GM12878 (cell line): ENCODE measurements at regions not wholly inside any gene's neighbourhood (a gene's known extent, or its start where the extent isn't known, plus 50 kb on each side); places are given as distances from the start of the nearest gene placed in this dataset.

Source experiments
- ATAC-seq: fragments of 200-7000 bp; cut with Tn5 transposase; 3 replicates; pipeline ENCODE4 v1.9.1; 2020; ENCODE audit warnings: mild to moderate bottlenecking, moderate library complexity
- BruUV-seq: library from RNA; stranded (reverse); fragments of 400-500 nt; replicated peaks from 2 replicates; lab custom pipeline; 2021; lab: Mats Ljungman, UMichigan
- CTCF ChIA-PET: fragments of 300-600 bp; sonication (Branson Sonifier 250); formaldehyde crosslinking; extraction: SDS; loops from one replicate; lab custom pipeline; 2021; ENCODE audit warnings: inconsistent platforms; lab: Yijun Ruan, JAX
- POLR2A ChIA-PET: fragments of 350-600 bp; formaldehyde crosslinking; extraction: SDS; loops from one replicate; lab custom pipeline; 2021; ENCODE audit warnings: inconsistent platforms; lab: Charles Lee
- RAD21 ChIA-PET: fragments of 300-600 bp; sonication (Branson Sonifier 250); formaldehyde crosslinking; loops from one replicate; lab custom pipeline; 2023; ENCODE audit warnings: antibody characterized with exemption; ENCODE audit not compliant: unreplicated experiment; lab: Charles Lee
- SMC1A ChIA-PET: fragments of 300-600 bp; sonication (Branson Sonifier 250); formaldehyde crosslinking; loops from one replicate; lab custom pipeline; 2023; ENCODE audit not compliant: unreplicated experiment, uncharacterized antibody; lab: Charles Lee
- DNase-seq: peaks from one replicate; pipeline ENCODE4 v3.0.0-alpha.2; 2011; ENCODE audit warnings: low read depth, low spot score
- FAIRE-seq: peaks from 3 replicates; lab custom pipeline; 2011; peaks lifted over from hg19 to GRCh38; lab: Jason Lieb, UNC
- H2AFZ ChIP-seq: 2 replicates; pipeline ENCODE4 v1.6.0; 2011; ENCODE audit warnings: low read depth, low read length, control low read depth; ENCODE audit not compliant: control insufficient read depth
- H3K27ac ChIP-seq: 2 replicates; pipeline ENCODE4 v1.5.1; 2011; ENCODE audit warnings: control low read depth; ENCODE audit not compliant: control insufficient read depth, insufficient read depth
- H3K27me3 ChIP-seq, 2 experiments: replicated peaks in 1 of 2; 2 replicates each; pipeline versions ENCODE4 v1.6.0 to v1.6.1; 2011; ENCODE audit warnings: low read length in 1 of 2; ENCODE audit not compliant: control insufficient read depth in 2 of 2, insufficient read depth in 2 of 2
- H3K36me3 ChIP-seq, 2 experiments: 2 replicates each; pipeline ENCODE4 v1.5.1; 2011; ENCODE audit warnings: low read length in 1 of 2; ENCODE audit not compliant: control insufficient read depth in 2 of 2, insufficient read depth in 2 of 2
- H3K4me1 ChIP-seq: 2 replicates; pipeline ENCODE4 v1.6.1; 2011; ENCODE audit warnings: mild to moderate bottlenecking, low read length, moderate library complexity, mixed read lengths; ENCODE audit not compliant: control insufficient read depth, insufficient read depth
- H3K4me2 ChIP-seq: 2 replicates; pipeline ENCODE4 v1.6.0; 2011; ENCODE audit warnings: control low read depth; ENCODE audit not compliant: control insufficient read depth, insufficient read depth
- H3K4me3 ChIP-seq: fragments of 200-600 bp; sonication (generic); 2 replicates; pipeline ENCODE4 v1.5.1; 2016
- H3K79me2 ChIP-seq: 2 replicates; pipeline ENCODE4 v1.6.0; 2011; ENCODE audit warnings: low read length; ENCODE audit not compliant: control insufficient read depth, insufficient read depth
- H3K9ac ChIP-seq: 2 replicates; pipeline ENCODE4 v1.8.0; 2011; ENCODE audit warnings: low read length, control low read depth, mixed read lengths; ENCODE audit not compliant: control insufficient read depth, insufficient read depth
- H3K9me3 ChIP-seq: replicated peaks from 3 replicates; pipeline ENCODE4 v1.5.1; 2011; ENCODE audit warnings: mild to moderate bottlenecking, low read length; ENCODE audit not compliant: control insufficient read depth, insufficient read depth
- H4K20me1 ChIP-seq: 2 replicates; pipeline ENCODE4 v1.6.0; 2011; ENCODE audit not compliant: control insufficient read depth, insufficient read depth
- CBFB ChIP-seq: IDR thresholded peaks from 2 replicates; pipeline ENCODE4 v1.6.1; 2016; ENCODE audit warnings: antibody characterized with exemption, low read depth
- CTCF ChIP-seq, 3 experiments: IDR thresholded peaks in 2 of 3; conservative IDR thresholded peaks in 1 of 3; 2 replicates each; pipeline ENCODE4 v1.5.1; 2011; ENCODE audit warnings: low read depth in 3 of 3, low read length in 3 of 3, mild to moderate bottlenecking in 3 of 3, control low read depth in 2 of 3, moderate library complexity in 2 of 3, inconsistent platforms in 1 of 3, mixed read lengths in 1 of 3; ENCODE audit not compliant: control insufficient read depth in 2 of 3, insufficient read depth in 1 of 3; ENCODE audit errors: extremely low read depth in 1 of 3
- HDAC2 ChIP-seq: fragments of 200-600 bp; sonication (generic); IDR thresholded peaks from 2 replicates; pipeline ENCODE4 v1.6.1; 2017
- HDGF ChIP-seq: fragments of 450-650 bp; IDR thresholded peaks from 2 replicates; pipeline ENCODE4 v1.6.1; 2016; ENCODE audit warnings: antibody characterized with exemption
- IRF4 ChIP-seq: IDR thresholded peaks from 2 replicates; pipeline ENCODE4 v1.6.1; 2011; ENCODE audit warnings: low read depth, low read length
- RB1 ChIP-seq: fragments of 450-650 bp; formaldehyde crosslinking; IDR thresholded peaks from 2 replicates; pipeline ENCODE4 v1.6.1; 2017; ENCODE audit warnings: mild to moderate bottlenecking, borderline replicate concordance
- SMARCA5 ChIP-seq: fragments of 450-650 bp; IDR thresholded peaks from 2 replicates; pipeline ENCODE4 v1.6.1; 2017; ENCODE audit warnings: mild to moderate bottlenecking
- SREBF2 ChIP-seq: IDR thresholded peaks from 2 replicates; pipeline ENCODE4 v1.6.1; 2012; ENCODE audit warnings: mild to moderate bottlenecking, low read length
- WRNIP1 ChIP-seq: IDR thresholded peaks from 2 replicates; pipeline ENCODE4 v1.6.1; 2011; ENCODE audit warnings: low read depth, low read length, improper control_type of control experiment, borderline replicate concordance
- WGBS: methylation state at CpG from one replicate; pipeline ENCODE4 v1.1.6; 2016; ENCODE audit warnings: low lambda C conversion rate; ENCODE audit not compliant: insufficient replicate concordance, insufficient coverage; ENCODE audit errors: missing lambda C conversion rate; 5-methylcytosine and 5-hydroxymethylcytosine counted together
- in situ Hi-C: fragments of 300-500 bp; cut with MboI; formaldehyde crosslinking; loops from 9 replicates; pipeline ENCODE4 v1.14.3; 2018; ENCODE audit warnings: mixed read lengths
- intact Hi-C: fragments of 100-400 bp; cut with micrococcal nuclease; formaldehyde crosslinking; loops from one replicate; pipeline ENCODE4 v1.14.2; 2022; ENCODE audit not compliant: unreplicated experiment
- TF ChIP-seq, protein P1 (sequence below): fragments of 450-650 bp; IDR thresholded peaks from 2 replicates; pipeline ENCODE4 v1.6.1; 2017; ENCODE audit warnings: mild to moderate bottlenecking, moderate library complexity
- TF ChIP-seq, protein P2 (sequence below): IDR thresholded peaks from 2 replicates; pipeline ENCODE4 v1.6.1; 2011; ENCODE audit warnings: borderline replicate concordance, low read depth, mild to moderate bottlenecking, moderate library complexity, low read length; ENCODE audit not compliant: insufficient read depth, poor library complexity, severe bottlenecking
- TF ChIP-seq, protein P3 (sequence below): IDR thresholded peaks from 2 replicates; pipeline ENCODE4 v1.6.1; 2012; ENCODE audit warnings: low read length, inconsistent platforms
- TF ChIP-seq, protein P4 (sequence below): fragments of 450-650 bp; formaldehyde crosslinking; IDR thresholded peaks from 2 replicates; pipeline ENCODE4 v1.4.0; 2022; ENCODE audit warnings: mild to moderate bottlenecking, moderate library complexity

- Histone ChIP-seq H3K79me2 (no peaks in the 10 kb centered on the region), H3K9ac (no peak overlapping the region), H3K4me2 (no peak overlapping the region), H2AFZ (no peak overlapping the region), H3K4me1 (no peaks in the 10 kb centered on the region), H3K27me3 (no peaks in the 10 kb centered on the region), H3K36me3 (no peaks in the 10 kb centered on the region), H3K9me3 (no peaks in the 10 kb centered on the region), H3K4me3 (no peak overlapping the region), H3K27ac (no peak overlapping the region), H4K20me1 (no peaks in the 10 kb centered on the region)
- intact Hi-C loops: loop anchor here (5.0 kb wide), 1 partner anchor 477 kb away; no protein-coding TSS in a partner anchor
- 76% methylated on average over 2 of the region's 2 CpGs for WGBS
- FAIRE-seq: no peak
- ChIA-PET CTCF (interaction anchor here (0.6 to 1.9 kb wide), 8 partner anchors 10 to 476 kb away, joined by 3 to 11 read pairs (median 3); no protein-coding TSS in a partner anchor), POLR2A (no interaction called here), RAD21 (interaction anchor here (1.0 kb wide), 1 partner anchor 69 kb away, joined by 6 read pairs; no protein-coding TSS in a partner anchor), SMC1A (interaction anchor here (0.7 to 1.6 kb wide), 3 partner anchors 9 to 111 kb away, joined by 3 read pairs; no protein-coding TSS in a partner anchor)
- no TSS peak for BruUV-seq
- in situ Hi-C loops: no loop called here
- no peak for DNase-seq
- ATAC-seq: no peak
- TF ChIP-seq SMARCA5 (no peak), HDGF (no peak), RB1 (no peak), WRNIP1 (no peak), SREBF2 (no peak), CTCF (IDR thresholded peaks at IDR 0.05 in 2 of 3, conservative IDR thresholded peaks at IDR 0.05 in 1 of 3; ENCODE audit: control insufficient read depth in 2 of 3, extremely low read depth in 1 of 3, insufficient read depth in 1 of 3, low read depth in 3 of 3, low read length in 3 of 3) (no peak), CBFB (no peak), IRF4 (no peak), HDAC2 (no peak)
- TF ChIP-seq, protein P1, sequence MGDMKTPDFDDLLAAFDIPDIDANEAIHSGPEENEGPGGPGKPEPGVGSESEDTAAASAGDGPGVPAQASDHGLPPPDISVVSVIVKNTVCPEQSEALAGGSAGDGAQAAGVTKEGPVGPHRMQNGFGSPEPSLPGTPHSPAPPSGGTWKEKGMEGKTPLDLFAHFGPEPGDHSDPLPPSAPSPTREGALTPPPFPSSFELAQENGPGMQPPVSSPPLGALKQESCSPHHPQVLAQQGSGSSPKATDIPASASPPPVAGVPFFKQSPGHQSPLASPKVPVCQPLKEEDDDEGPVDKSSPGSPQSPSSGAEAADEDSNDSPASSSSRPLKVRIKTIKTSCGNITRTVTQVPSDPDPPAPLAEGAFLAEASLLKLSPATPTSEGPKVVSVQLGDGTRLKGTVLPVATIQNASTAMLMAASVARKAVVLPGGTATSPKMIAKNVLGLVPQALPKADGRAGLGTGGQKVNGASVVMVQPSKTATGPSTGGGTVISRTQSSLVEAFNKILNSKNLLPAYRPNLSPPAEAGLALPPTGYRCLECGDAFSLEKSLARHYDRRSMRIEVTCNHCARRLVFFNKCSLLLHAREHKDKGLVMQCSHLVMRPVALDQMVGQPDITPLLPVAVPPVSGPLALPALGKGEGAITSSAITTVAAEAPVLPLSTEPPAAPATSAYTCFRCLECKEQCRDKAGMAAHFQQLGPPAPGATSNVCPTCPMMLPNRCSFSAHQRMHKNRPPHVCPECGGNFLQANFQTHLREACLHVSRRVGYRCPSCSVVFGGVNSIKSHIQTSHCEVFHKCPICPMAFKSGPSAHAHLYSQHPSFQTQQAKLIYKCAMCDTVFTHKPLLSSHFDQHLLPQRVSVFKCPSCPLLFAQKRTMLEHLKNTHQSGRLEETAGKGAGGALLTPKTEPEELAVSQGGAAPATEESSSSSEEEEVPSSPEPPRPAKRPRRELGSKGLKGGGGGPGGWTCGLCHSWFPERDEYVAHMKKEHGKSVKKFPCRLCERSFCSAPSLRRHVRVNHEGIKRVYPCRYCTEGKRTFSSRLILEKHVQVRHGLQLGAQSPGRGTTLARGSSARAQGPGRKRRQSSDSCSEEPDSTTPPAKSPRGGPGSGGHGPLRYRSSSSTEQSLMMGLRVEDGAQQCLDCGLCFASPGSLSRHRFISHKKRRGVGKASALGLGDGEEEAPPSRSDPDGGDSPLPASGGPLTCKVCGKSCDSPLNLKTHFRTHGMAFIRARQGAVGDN: no peak
- TF ChIP-seq, protein P2, sequence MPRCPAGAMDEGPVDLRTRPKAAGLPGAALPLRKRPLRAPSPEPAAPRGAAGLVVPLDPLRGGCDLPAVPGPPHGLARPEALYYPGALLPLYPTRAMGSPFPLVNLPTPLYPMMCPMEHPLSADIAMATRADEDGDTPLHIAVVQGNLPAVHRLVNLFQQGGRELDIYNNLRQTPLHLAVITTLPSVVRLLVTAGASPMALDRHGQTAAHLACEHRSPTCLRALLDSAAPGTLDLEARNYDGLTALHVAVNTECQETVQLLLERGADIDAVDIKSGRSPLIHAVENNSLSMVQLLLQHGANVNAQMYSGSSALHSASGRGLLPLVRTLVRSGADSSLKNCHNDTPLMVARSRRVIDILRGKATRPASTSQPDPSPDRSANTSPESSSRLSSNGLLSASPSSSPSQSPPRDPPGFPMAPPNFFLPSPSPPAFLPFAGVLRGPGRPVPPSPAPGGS: no peak
- TF ChIP-seq, protein P3, sequence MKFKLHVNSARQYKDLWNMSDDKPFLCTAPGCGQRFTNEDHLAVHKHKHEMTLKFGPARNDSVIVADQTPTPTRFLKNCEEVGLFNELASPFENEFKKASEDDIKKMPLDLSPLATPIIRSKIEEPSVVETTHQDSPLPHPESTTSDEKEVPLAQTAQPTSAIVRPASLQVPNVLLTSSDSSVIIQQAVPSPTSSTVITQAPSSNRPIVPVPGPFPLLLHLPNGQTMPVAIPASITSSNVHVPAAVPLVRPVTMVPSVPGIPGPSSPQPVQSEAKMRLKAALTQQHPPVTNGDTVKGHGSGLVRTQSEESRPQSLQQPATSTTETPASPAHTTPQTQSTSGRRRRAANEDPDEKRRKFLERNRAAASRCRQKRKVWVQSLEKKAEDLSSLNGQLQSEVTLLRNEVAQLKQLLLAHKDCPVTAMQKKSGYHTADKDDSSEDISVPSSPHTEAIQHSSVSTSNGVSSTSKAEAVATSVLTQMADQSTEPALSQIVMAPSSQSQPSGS: no peak
- TF ChIP-seq, protein P4, sequence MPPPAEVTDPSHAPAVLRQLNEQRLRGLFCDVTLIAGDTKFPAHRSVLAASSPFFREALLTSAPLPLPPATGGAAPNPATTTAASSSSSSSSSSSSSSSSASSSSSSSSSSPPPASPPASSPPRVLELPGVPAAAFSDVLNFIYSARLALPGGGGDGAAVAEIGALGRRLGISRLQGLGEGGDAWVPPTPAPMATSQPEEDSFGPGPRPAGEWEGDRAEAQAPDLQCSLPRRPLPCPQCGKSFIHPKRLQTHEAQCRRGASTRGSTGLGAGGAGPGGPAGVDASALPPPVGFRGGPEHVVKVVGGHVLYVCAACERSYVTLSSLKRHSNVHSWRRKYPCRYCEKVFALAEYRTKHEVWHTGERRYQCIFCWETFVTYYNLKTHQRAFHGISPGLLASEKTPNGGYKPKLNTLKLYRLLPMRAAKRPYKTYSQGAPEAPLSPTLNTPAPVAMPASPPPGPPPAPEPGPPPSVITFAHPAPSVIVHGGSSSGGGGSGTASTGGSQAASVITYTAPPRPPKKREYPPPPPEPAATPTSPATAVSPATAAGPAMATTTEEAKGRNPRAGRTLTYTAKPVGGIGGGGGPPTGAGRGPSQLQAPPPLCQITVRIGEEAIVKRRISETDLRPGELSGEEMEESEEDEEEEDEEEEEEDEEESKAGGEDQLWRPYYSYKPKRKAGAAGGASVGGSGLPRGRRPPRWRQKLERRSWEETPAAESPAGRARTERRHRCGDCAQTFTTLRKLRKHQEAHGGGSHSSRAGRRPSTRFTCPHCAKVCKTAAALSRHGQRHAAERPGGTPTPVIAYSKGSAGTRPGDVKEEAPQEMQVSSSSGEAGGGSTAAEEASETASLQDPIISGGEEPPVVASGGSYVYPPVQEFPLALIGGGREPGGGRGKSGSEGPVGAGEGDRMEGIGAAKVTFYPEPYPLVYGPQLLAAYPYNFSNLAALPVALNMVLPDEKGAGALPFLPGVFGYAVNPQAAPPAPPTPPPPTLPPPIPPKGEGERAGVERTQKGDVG (CRISPR knock-in tag): no peak
These were observed 289.7 kb upstream of the DNAJC19 start for GRCh38 chr3:181279239-181279565.
